ENCODE measurements at regions not wholly inside any gene's neighbourhood (a gene's known extent, or its start where the extent isn't known, plus 50 kb on each side); places are given as distances from the start of the nearest gene placed in this dataset.
A peak's percentile ranks its signal among the peaks of the same experiment; 100 is the strongest.

GRCh38 chr5:148909040-148909439 lies 82.6 kb downstream of the ADRB2 start:
- intact Hi-C loops (cut with DNase I): no loop called here
- ATAC-seq (no peak), DNase-seq (no peak)
- 42 to 44% methylated on average over 4 of the region's 4 CpGs for WGBS, 2 donors
- TF ChIP-seq, protein P1, sequence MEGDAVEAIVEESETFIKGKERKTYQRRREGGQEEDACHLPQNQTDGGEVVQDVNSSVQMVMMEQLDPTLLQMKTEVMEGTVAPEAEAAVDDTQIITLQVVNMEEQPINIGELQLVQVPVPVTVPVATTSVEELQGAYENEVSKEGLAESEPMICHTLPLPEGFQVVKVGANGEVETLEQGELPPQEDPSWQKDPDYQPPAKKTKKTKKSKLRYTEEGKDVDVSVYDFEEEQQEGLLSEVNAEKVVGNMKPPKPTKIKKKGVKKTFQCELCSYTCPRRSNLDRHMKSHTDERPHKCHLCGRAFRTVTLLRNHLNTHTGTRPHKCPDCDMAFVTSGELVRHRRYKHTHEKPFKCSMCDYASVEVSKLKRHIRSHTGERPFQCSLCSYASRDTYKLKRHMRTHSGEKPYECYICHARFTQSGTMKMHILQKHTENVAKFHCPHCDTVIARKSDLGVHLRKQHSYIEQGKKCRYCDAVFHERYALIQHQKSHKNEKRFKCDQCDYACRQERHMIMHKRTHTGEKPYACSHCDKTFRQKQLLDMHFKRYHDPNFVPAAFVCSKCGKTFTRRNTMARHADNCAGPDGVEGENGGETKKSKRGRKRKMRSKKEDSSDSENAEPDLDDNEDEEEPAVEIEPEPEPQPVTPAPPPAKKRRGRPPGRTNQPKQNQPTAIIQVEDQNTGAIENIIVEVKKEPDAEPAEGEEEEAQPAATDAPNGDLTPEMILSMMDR (IDR thresholded peaks at IDR 0.05): no peak
- no peak for TF ChIP-seq POLR2A (IDR thresholded peaks at IDR 0.05)
- Histone ChIP-seq H3K9me3 (no peaks in the 10 kb centered on the region), H3K27ac (no peak overlapping the region), H3K4me1 (no peaks in the 10 kb centered on the region), H3K27me3 (no peaks in the 10 kb centered on the region), H3K4me3 (no peak overlapping the region), H3K36me3 (replicated peaks in 1 of 2; ENCODE audit: insufficient read depth in 1 of 2, low read depth in 2 of 2) (no peaks in the 10 kb centered on the region)

DNA sequence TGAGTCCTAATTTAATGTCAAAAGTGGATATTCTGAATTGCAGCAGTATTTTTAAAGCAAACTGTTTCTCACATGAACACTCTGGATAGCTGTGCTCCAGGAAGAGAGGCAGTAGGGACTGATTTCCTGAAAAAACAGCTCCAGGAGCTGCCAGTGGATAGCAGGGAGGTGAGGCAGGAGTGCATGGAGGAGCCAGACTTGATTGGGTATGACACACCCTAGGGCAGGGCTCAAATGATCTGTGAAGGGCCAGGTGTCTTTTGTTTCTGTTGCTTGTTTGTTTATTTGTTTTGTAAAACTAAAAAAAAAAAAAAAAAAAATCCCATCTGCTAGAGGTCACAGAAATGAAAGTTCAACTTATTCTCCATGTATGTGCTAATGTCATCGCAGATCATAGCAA lies 83.4 kb downstream of the ADRB2 start:
- Histone ChIP-seq H3K36me3 (replicated peaks in 1 of 2; ENCODE audit: insufficient read depth in 1 of 2, low read depth in 2 of 2) (no peaks in the 10 kb centered on the region), H3K27ac (no peak overlapping the region), H3K4me3 (no peak overlapping the region), H3K4me1 (no peaks in the 10 kb centered on the region), H3K9me3 (no peaks in the 10 kb centered on the region), H3K27me3 (no peaks in the 10 kb centered on the region)
- DNase-seq (no peak), ATAC-seq (no peak)
- TF ChIP-seq POLR2A (IDR thresholded peaks at IDR 0.05): no peak
- TF ChIP-seq, protein P1 (IDR thresholded peaks at IDR 0.05): no peak
- intact Hi-C loops (cut with DNase I): no loop called here
- WGBS, 2 donors: 97 to 100% methylated on average over 1 of the region's 1 CpG

GRCh38 chr5:148910216-148910615 lies 83.8 kb downstream of the ADRB2 start:
- Histone ChIP-seq H3K4me3 (no peak overlapping the region), H3K27ac (no peak overlapping the region), H3K27me3 (no peaks in the 10 kb centered on the region), H3K9me3 (no peaks in the 10 kb centered on the region), H3K4me1 (no peaks in the 10 kb centered on the region), H3K36me3 (replicated peaks in 1 of 2; ENCODE audit: insufficient read depth in 1 of 2, low read depth in 2 of 2) (no peaks in the 10 kb centered on the region)
- ATAC-seq (no peak), DNase-seq (no peak)
- intact Hi-C loops (cut with DNase I): no loop called here
- TF ChIP-seq, protein P1 (IDR thresholded peaks at IDR 0.05): no peak
- TF ChIP-seq POLR2A (IDR thresholded peaks at IDR 0.05): no peak
- WGBS, 2 donors: 76 to 83% methylated on average over 4 of the region's 4 CpGs

DNA sequence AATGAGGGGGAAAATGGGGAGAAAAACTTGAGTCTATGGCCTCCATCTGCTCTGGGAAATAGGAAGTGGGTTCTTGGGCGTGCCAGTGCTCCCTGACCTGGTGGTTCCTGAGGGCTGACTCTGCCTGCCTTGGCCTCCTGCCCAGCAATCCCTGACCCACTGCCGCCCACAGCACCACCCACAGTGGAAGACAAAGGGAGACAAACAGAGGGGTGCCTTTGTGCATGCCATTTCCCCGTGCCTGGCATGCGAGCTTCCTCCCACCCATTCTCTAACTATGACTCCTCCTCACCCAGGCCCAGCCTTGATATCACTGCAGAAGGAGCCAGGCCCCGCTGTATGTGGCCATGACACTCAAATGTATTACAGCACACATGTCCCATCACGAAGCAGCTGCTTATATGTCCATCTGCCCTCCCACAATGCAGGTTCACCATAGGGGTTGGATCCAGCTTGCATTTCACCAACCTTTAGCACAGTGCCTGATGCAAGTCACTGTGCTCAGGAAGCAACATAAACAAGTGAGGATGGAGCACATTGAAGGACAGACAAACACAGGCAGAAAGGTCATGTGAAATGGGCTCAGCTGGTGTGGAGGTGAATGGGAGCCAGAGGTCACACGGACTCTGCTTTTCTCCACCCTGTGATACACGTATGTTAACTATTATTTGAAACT lies 84.4 kb downstream of the ADRB2 start:
- no peaks in the 10 kb centered on the region for H3K36me3 ChIP-seq (replicated peaks in 1 of 2; ENCODE audit: insufficient read depth in 1 of 2, low read depth in 2 of 2)
- H3K27ac ChIP-seq: no peak overlapping the region
- DNase-seq (peak in 1 of 4 donors; percentile 25), ATAC-seq (peak; percentile 21)
- TF ChIP-seq, protein P1 (IDR thresholded peaks at IDR 0.05): no peak
- no peak for TF ChIP-seq POLR2A (IDR thresholded peaks at IDR 0.05)
- no peaks in the 10 kb centered on the region for H3K9me3 ChIP-seq
- no peak overlapping the region for H3K4me3 ChIP-seq
- intact Hi-C loops (cut with DNase I): no loop called here
- no peaks in the 10 kb centered on the region for H3K4me1 ChIP-seq
- WGBS, 2 donors: 73 to 76% methylated on average over 8 of the region's 8 CpGs
- H3K27me3 ChIP-seq: no peaks in the 10 kb centered on the region

- TF ChIP-seq POLR2A (IDR thresholded peaks at IDR 0.05): no peak
- TF ChIP-seq, protein P1 (IDR thresholded peaks at IDR 0.05): no peak
- Histone ChIP-seq H3K36me3 (replicated peaks in 1 of 2; ENCODE audit: insufficient read depth in 1 of 2, low read depth in 2 of 2) (no peaks in the 10 kb centered on the region), H3K4me1 (no peaks in the 10 kb centered on the region), H3K9me3 (no peaks in the 10 kb centered on the region), H3K4me3 (no peak overlapping the region), H3K27me3 (no peaks in the 10 kb centered on the region), H3K27ac (no peak overlapping the region)
- intact Hi-C loops (cut with DNase I): no loop called here
- ATAC-seq (no peak), DNase-seq (no peak)
- 85 to 88% methylated on average over 2 of the region's 2 CpGs for WGBS, 2 donors
These were observed 85.0 kb downstream of the ADRB2 start for GRCh38 chr5:148911386-148911785.
